Thyroid gland (tissue), 4 donors: ENCODE measurements at regions not wholly inside any gene's neighbourhood (a gene's known extent, or its start where the extent isn't known, plus 50 kb on each side); places are given as distances from the start of the nearest gene placed in this dataset.

Source experiments
- POLR2A ChIP-seq, 2 donors: fragments of 450-650 bp; IDR thresholded peaks; one replicate each; pipeline ENCODE4 v1.6.1; 2017; ENCODE audit warnings: antibody characterized with exemption in 2 of 2, mild to moderate bottlenecking in 2 of 2, moderate library complexity in 1 of 2
- TF ChIP-seq, protein P1 (sequence below), 6 experiments: fragments of 200-600 bp in 3 of 6; fragments of 450-650 bp in 3 of 6; sonication (generic) in 3 of 6; IDR thresholded peaks; one replicate each; pipeline ENCODE4 v1.5.1; 2016 to 2019; ENCODE audit warnings: antibody characterized with exemption in 6 of 6, mild to moderate bottlenecking in 2 of 6, inconsistent platforms in 1 of 6, moderate library complexity in 1 of 6

DNA sequence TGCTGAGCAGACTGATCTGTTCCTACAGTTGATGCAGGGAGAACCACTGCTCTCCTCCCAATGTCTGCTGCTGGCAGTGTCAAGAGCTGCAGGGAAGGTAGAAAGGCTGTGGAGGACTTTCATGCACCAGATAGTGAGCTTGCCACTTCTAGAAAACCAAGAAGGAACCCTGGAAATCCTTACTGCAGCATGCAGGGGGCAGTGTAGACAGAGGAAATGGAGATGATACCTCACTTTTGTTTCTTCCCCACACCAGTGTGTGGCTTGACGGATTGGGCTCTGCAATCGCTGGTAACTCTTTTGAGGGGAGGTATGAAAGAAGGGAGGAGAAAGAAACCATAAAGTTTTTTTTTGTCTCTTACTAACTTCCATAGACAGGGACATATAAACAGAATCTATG lies 480.7 kb downstream of the DMAC1 start:
- TF ChIP-seq, protein P1, sequence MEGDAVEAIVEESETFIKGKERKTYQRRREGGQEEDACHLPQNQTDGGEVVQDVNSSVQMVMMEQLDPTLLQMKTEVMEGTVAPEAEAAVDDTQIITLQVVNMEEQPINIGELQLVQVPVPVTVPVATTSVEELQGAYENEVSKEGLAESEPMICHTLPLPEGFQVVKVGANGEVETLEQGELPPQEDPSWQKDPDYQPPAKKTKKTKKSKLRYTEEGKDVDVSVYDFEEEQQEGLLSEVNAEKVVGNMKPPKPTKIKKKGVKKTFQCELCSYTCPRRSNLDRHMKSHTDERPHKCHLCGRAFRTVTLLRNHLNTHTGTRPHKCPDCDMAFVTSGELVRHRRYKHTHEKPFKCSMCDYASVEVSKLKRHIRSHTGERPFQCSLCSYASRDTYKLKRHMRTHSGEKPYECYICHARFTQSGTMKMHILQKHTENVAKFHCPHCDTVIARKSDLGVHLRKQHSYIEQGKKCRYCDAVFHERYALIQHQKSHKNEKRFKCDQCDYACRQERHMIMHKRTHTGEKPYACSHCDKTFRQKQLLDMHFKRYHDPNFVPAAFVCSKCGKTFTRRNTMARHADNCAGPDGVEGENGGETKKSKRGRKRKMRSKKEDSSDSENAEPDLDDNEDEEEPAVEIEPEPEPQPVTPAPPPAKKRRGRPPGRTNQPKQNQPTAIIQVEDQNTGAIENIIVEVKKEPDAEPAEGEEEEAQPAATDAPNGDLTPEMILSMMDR (IDR thresholded peaks at IDR 0.05) = no peak
- TF ChIP-seq POLR2A (IDR thresholded peaks at IDR 0.05) = no peak
